22Rv1 (cell line): ENCODE measurements at regions not wholly inside any gene's neighbourhood (a gene's known extent, or its start where the extent isn't known, plus 50 kb on each side); places are given as distances from the start of the nearest gene placed in this dataset.
A peak's percentile ranks its signal among the peaks of the same experiment; 100 is the strongest.

Source experiments
- H3K27ac ChIP-seq: fragments of 450-650 bp; 2 replicates; pipeline ENCODE4 v1.5.1; 2017
- ZFX ChIP-seq: fragments of 450-650 bp; IDR thresholded peaks from 2 replicates; pipeline ENCODE4 v1.6.1; 2017; ENCODE audit warnings: antibody characterized with exemption, borderline replicate concordance
- TF ChIP-seq, protein P1 (sequence below): fragments of 450-650 bp; IDR thresholded peaks from 2 replicates; pipeline ENCODE4 v1.5.1; 2017; ENCODE audit warnings: mild to moderate bottlenecking

GRCh38 chr7:81623251-81623855 is 146.5 kb downstream of the HGF start:
- TF ChIP-seq, protein P1, sequence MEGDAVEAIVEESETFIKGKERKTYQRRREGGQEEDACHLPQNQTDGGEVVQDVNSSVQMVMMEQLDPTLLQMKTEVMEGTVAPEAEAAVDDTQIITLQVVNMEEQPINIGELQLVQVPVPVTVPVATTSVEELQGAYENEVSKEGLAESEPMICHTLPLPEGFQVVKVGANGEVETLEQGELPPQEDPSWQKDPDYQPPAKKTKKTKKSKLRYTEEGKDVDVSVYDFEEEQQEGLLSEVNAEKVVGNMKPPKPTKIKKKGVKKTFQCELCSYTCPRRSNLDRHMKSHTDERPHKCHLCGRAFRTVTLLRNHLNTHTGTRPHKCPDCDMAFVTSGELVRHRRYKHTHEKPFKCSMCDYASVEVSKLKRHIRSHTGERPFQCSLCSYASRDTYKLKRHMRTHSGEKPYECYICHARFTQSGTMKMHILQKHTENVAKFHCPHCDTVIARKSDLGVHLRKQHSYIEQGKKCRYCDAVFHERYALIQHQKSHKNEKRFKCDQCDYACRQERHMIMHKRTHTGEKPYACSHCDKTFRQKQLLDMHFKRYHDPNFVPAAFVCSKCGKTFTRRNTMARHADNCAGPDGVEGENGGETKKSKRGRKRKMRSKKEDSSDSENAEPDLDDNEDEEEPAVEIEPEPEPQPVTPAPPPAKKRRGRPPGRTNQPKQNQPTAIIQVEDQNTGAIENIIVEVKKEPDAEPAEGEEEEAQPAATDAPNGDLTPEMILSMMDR, result no peak
- TF ChIP-seq ZFX, result no peak
- H3K27ac ChIP-seq, result peak overlapping the region; percentile 97

- TF ChIP-seq ZFX, result no peak
- TF ChIP-seq, protein P1, result no peak
- H3K27ac ChIP-seq, result peak overlapping the region; percentile 96
Measured at GRCh38 chr7:81621893-81622292, 148.0 kb downstream of the HGF start.

DNA sequence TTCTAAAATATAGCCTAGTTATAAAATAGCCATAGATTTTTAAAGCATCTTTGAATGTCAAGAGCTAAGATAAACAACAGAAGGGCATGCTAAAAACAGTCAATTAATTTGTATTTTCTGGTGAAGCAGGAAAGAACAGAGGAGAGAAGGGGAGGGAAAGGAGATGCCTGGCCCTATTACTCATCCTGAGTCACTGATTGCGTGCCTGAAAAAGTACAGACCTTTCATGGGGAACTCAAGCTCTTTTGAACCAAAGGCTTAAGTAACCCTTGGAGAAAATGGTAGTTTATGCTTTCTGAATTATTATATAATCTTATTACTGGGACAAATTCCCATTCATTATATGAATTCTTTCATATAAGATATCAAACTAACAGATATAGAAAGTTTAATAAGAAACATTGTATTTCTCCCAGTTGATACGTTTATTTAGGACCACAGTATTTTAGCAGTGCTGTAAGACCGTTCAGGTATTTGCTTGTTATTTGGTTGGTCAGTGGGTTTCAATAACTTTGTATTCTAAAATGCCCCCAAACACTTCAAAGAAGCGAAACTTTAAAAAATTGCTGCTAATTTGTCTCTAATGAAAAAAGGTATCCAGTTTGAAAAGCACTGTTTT is 151.3 kb downstream of the HGF start:
- no peak for TF ChIP-seq ZFX
- peak overlapping the region; percentile 96 for H3K27ac ChIP-seq

- no peak for TF ChIP-seq ZFX
- TF ChIP-seq, protein P1, result no peak
- H3K27ac ChIP-seq, result peak overlapping the region; percentile 96
Measured at GRCh38 chr7:81616951-81617350, 152.9 kb downstream of the HGF start.

DNA sequence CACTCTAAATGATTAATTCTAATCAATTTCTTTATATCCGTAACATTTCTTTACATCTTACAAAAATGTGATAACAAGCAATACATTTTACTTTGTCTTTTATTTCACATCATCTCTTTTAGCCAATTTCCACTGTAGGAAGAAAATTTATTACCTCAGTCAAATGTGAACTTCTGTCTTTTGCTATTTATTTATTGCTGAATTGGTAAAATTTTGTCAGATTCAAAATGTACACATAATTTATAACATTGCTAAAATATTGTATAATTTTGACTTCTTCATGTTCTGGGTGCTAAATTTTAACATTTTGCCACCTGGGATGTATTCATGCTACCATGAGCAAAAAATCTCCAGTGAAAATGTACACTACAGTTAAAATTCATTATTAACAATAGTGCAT is 158.0 kb downstream of the HGF start:
- TF ChIP-seq, protein P1, result no peak
- TF ChIP-seq ZFX, result no peak
- H3K27ac ChIP-seq, result peak overlapping the region; percentile 96

DNA sequence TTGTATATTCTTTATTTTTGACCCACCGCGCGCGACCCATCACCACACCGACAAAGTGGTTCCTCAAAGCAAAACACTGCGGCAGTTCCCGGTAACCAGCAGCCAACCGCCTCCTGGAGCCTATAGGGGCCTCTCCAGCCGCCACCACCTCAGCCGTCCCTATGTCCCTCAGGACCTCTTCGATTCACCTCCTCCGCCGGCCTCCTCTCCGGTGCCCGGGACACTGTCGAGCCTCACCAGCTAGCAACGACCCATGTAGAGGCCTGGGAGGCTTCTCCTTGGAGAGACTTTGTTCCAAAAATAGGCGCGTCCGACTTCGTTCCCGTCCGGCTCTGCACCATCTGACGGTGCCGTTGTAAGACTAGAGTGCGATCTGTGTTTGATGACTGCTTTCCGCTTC is 158.8 kb downstream of the HGF start:
- H3K27ac ChIP-seq, result peak overlapping the region; percentile 96
- no peak for TF ChIP-seq ZFX
- TF ChIP-seq, protein P1, result no peak

GRCh38 chr7:81608748-81609382 is 161.0 kb downstream of the HGF start:
- H3K27ac ChIP-seq, result peak overlapping the region; percentile 96
- TF ChIP-seq, protein P1, result no peak
- TF ChIP-seq ZFX, result no peak
